A673 (cell line): ENCODE measurements at regions not wholly inside any gene's neighbourhood (a gene's known extent, or its start where the extent isn't known, plus 50 kb on each side); places are given as distances from the start of the nearest gene placed in this dataset.

Experiments
- EZH2 ChIP-seq: fragments of 200-600 bp; sonication (generic); IDR thresholded peaks from 2 replicates; pipeline ENCODE4 v1.6.1; 2017; ENCODE audit warnings: borderline replicate concordance, low read depth, mild to moderate bottlenecking, mixed read lengths, antibody characterized with exemption, low read length; ENCODE audit not compliant: poor library complexity, severe bottlenecking
- TF ChIP-seq, protein P1 (sequence below): fragments of 300-800, 200-600 bp; sonication (generic); conservative IDR thresholded peaks from 2 replicates; pipeline ENCODE4 v1.5.1; 2017; ENCODE audit warnings: low read depth, mild to moderate bottlenecking, antibody characterized with exemption, low read length, moderate library complexity, mixed read lengths

DNA sequence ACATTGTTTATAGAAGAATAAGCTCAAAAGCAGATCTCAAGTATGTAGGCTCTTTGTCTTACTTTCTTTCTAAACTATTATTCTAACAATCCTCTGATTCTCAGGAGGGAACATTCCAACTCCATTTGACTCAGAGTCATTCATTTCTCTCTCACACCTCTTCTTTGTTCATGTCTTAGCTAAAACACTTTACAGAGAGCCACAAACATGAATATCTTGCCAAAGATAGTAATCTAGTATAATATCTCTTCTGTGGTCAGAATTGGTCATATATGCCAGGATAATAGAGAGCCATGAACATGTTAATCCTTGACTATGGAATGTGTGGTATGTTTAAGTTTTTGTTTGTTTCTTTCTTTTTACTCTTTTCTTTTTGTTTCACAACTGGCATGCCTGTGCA lies 456.0 kb upstream of the PTCHD4 start:
- TF ChIP-seq, protein P1, sequence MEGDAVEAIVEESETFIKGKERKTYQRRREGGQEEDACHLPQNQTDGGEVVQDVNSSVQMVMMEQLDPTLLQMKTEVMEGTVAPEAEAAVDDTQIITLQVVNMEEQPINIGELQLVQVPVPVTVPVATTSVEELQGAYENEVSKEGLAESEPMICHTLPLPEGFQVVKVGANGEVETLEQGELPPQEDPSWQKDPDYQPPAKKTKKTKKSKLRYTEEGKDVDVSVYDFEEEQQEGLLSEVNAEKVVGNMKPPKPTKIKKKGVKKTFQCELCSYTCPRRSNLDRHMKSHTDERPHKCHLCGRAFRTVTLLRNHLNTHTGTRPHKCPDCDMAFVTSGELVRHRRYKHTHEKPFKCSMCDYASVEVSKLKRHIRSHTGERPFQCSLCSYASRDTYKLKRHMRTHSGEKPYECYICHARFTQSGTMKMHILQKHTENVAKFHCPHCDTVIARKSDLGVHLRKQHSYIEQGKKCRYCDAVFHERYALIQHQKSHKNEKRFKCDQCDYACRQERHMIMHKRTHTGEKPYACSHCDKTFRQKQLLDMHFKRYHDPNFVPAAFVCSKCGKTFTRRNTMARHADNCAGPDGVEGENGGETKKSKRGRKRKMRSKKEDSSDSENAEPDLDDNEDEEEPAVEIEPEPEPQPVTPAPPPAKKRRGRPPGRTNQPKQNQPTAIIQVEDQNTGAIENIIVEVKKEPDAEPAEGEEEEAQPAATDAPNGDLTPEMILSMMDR: no peak
- no peak for TF ChIP-seq EZH2
